GM18873 (cell line): ENCODE measurements at regions not wholly inside any gene's neighbourhood (a gene's known extent, or its start where the extent isn't known, plus 50 kb on each side); places are given as distances from the start of the nearest gene placed in this dataset.
"Not testable (repeated sequence)": the region's sequence is repeated elsewhere in the genome, so short reads cannot be mapped to it uniquely, and the experiment has no call there.

Experiments used
- ATAC-seq: cut with Tn5 transposase; IDR thresholded peaks from one replicate; pipeline ENCODE4 v1.9.1; 2021; ENCODE audit warnings: mild to moderate bottlenecking, moderate library complexity, moderate number of reproducible peaks; ENCODE audit not compliant: unreplicated experiment, low FRiP score

- no peak for ATAC-seq
Measured at GRCh38 chr13:90230311-90230710, 1117.2 kb upstream of the MIR17HG start.

DNA sequence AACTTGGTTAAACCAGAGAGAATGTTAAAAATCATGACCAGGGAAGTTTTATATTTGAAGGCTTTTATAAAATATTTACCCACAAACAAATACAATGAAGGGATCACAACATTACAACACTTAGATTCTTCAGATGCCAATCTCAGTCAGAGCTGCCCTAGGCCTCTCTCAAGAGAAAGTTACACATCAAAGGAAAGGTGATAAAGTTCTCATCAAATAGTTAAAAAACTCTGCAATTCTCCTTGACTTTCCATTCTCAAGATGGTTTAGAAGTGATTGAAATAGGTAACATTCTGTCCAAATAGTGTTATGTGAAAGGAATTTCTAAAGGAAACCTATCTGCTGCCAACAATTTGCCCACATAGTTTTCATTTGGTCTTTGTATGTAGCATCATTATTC is 1115.2 kb upstream of the MIR17HG start:
- ATAC-seq: no peak

DNA sequence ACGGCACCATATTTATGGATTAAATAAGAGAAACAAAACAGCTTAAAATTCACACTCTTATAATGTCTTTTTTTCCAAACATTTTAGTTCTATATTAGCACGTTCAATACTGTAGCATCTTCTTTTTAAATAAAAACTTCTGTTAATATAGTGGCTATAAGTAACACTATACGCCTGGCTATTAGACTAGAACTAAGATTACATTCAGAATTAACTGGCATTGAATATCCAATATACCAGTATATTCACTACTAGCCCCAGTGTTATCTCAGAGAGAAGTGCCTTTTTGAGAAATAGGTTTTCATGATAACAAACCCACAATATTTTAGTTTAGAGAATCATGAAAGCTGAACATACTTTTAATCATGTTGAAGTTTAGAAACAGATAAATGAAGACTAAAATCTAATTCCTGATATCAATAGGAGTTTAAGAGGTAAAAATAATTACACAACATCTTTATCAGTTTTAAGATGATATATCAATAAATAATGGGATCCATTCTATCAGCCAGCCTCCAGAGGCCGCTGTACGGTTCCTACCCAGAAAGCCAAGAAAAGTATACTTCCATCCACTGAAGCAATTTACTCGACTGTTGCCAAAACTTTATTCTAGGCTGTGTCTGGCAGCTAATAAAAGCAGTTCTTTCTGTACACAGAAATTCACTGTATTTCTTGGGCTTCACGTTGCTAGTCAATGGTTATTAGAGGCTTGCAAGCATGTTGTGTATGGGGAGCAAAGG is 1113.4 kb upstream of the MIR17HG start:
- no peak for ATAC-seq

DNA sequence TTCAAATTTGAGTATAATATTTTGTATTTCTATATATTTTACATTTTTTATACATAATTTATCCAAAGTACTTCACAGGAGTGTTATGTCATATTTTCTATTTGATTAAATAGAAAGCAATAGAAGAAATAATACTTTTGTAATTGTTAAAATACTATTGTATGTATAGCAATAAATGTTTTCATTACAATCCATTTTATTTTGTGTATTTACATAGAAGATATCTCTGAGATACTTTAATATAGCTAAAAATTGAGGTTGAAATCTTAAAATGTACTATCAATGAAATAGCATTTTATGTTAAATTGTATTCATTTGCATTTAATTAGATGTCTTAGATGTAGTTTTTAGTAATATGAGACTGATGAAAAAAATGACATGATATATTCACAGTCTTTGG is 1109.6 kb upstream of the MIR17HG start:
- no peak for ATAC-seq

- ATAC-seq: no peak
Measured at GRCh38 chr13:90238413-90238812, 1109.1 kb upstream of the MIR17HG start.

DNA sequence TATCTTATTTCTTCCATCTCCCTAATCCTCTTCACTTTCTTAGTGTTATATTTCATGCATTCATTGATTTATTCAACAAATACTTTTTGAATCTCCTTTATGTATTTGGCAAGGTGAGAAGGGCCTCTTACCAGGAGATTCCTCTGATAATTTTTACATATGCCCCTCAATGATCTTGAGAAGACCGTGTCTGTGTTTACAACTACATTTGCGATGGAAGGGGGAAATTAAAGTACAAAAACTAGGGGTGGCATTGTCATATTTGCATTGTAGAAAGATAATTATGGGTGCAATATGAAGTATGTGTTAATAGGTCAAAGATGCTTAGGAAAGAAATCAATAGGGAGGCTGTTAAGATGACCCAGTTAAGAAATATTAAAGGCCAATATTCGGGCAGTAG is 1108.4 kb upstream of the MIR17HG start:
- no peak for ATAC-seq

DNA sequence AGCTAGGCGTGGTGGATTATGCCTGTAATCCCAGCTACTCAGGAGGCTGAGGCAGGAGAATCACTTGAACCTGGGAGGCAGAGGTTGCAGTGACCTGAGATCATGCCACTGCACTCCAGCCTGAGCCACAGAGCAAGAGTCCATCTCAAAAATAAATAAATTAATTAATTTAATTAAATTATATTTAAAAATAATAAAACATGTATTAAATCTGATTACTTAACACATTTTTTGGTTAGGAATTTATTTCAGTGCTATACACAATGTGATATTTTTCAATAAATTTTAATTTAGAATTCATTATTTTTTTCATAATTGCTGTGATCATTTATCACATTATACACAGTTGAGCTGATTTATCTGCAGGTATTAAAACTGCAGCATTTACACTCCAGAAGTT is 1101.5 kb upstream of the MIR17HG start:
- ATAC-seq: no peak

DNA sequence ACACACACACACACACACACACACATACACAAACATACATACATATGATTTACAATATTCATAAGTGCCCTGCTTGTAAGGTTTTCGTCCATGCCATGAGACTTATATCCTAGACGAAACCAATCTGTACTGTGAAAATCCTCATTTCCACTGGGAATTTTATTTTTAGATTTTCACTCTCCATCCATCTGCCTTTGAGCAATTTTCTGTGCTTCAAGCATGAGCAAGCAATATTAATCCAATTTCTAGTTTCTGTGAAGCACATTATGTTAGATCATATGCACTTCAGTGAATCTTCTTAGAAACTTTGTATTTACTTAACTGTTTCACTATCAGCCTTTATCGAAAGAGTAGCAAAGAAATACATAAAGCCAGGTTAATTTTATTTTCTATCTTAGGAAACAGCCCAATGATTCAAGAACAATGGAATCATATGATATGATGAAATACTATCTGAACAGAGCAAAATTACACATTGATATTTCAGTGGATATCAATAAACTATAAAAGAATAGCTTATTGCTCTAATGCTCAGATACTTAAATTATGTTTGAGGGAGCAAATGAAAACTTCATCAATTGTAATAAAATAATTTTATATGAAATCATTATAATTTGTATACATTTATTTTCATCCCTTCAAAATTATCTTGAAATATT is 1100.7 kb upstream of the MIR17HG start:
- no peak for ATAC-seq

- ATAC-seq: no peak
Measured at GRCh38 chr13:90253806-90254205, 1093.7 kb upstream of the MIR17HG start.

DNA sequence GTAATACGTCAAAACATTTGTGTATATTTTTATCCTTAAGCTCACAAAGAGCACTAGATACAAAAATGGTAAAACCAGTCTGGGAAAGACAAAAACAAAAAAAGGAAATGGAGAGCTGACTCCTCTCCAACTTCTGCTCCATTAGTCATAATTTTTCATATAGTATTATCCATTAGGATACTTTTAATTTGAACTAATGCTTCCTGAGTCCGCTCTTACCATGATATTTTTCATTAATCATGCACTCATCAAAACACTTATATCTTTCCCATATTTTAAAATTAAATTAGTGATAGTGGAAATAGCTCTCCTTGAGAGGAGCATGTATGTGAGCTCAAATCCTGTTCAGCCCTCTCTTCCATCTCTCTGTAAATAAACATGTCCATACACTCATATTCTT is 1093.0 kb upstream of the MIR17HG start:
- no peak for ATAC-seq

- ATAC-seq: no peak
Measured at GRCh38 chr13:90256746-90257145, 1090.7 kb upstream of the MIR17HG start.

- ATAC-seq: no peak
Measured at GRCh38 chr13:90258129-90258528, 1089.4 kb upstream of the MIR17HG start.

GRCh38 chr13:90261343-90261742 is 1086.1 kb upstream of the MIR17HG start:
- no peak for ATAC-seq

DNA sequence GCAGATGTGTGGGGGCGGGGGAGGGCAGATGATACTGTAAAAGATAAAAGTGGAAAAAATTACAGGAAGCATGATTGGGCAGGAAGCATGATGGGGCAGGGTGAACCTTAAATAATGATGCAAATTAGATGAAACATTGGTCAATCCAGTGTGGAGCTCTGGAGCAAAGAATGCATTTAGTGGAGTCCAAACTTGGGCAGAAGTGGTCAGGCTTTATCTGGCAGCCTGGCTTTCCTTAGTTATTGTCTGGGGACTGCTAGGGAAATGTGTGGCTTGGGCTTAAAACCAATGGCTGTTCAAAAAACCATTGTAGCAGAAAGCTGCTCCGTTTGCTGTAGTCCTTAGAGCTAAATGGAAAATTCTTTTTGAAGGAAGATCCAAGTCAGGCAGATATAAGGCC is 1077.3 kb upstream of the MIR17HG start:
- ATAC-seq: no peak

- ATAC-seq: no peak
Measured at GRCh38 chr13:90272356-90272755, 1075.1 kb upstream of the MIR17HG start.

DNA sequence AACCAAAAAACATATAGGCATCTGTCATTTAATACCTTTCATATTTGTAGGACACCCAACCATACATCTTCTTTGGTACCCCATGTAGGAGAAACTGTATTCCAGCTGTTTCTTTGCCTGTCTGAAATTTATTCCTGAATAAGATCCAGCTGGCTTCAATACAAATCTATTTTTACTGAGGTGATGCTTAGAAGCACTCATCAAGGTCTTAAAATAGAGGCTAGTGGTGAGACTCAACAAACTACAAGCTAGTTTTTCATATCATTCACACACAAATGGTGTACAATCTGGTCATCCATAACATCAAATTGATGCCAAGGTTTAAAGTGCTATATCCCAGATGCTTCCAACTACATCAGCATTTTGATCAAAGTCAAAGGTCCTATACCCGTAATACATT is 1071.3 kb upstream of the MIR17HG start:
- ATAC-seq: no peak

DNA sequence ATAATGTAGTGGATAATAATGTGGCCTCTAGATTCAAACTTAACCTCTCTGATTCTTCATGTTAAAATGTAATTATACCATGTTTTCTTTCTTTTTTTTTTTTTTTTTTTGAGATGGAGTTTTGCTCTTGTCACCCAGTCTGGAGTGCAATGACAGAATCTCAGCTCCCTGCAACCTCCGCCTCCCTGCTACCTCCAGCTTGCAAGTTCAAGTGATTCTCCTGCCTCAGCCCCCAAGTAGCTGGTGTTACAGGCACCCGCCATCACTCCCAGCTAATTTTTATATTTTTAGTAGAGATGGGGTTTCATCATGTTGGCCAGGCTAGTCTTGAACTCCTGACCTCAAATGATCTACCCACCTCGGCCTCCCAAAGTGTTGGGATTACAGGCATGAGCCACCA is 1069.3 kb upstream of the MIR17HG start:
- ATAC-seq: not testable (repeated sequence)

DNA sequence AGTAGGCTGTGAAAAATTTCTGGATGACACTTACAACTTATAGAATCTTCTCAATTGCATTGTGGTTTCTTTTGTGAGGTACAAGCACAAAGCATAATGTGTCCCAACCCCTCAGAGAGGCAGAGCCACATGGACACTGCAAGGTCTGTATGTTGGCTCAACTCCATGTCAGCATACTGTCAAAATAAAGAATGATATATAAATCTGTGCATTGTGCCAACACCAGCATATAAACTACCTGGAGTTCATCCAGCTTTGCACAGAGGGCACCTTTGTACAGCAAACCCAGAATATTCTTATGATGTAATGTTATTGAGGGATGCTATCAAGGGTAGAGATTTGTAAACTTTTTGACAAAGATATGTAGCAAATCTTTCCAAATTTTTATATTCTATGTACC is 1065.8 kb upstream of the MIR17HG start:
- no peak for ATAC-seq

GRCh38 chr13:90287521-90287920 is 1060.0 kb upstream of the MIR17HG start:
- no peak for ATAC-seq

GRCh38 chr13:90293793-90294361 is 1053.6 kb upstream of the MIR17HG start:
- no peak for ATAC-seq

- no peak for ATAC-seq
Measured at GRCh38 chr13:90299238-90299637, 1048.2 kb upstream of the MIR17HG start.

GRCh38 chr13:90300015-90300414 is 1047.5 kb upstream of the MIR17HG start:
- ATAC-seq: no peak
